HEK293 (cell line): ENCODE measurements at regions not wholly inside any gene's neighbourhood (a gene's known extent, or its start where the extent isn't known, plus 50 kb on each side); places are given as distances from the start of the nearest gene placed in this dataset.

Experiments used
- CTCF ChIA-PET: fragments of 350-600 bp; formaldehyde crosslinking; extraction: SDS; loops from one replicate; lab custom pipeline; 2021; ENCODE audit warnings: antibody characterized with exemption; lab: Yijun Ruan, JAX
- POLR2A ChIA-PET: fragments of 300-600 bp; formaldehyde crosslinking; extraction: SDS; loops from one replicate; lab custom pipeline; 2020; ENCODE audit warnings: antibody characterized with exemption, inconsistent platforms; lab: Yijun Ruan, JAX
- H3K27ac ChIP-seq: fragments of 200-500 bp; sonication (Bioruptor generic); 2 replicates; pipeline ENCODE4 v1.5.1; 2014; ENCODE audit warnings: low read depth, low read length, control low read depth, inconsistent platforms; ENCODE audit errors: extremely low read depth
- H3K36me3 ChIP-seq, 2 experiments: fragments of 200-500 bp in 1 of 2; sonication (Bioruptor generic) in 1 of 2; 1 replicate in 1 of 2; 2 replicates in 1 of 2; pipeline ENCODE4 v1.5.1; 2014 to 2017; ENCODE audit warnings: inconsistent platforms in 2 of 2, low read length in 2 of 2; ENCODE audit not compliant: control insufficient read depth in 2 of 2, insufficient read depth in 1 of 2
- H3K4me1 ChIP-seq: fragments of 200-500 bp; sonication (Bioruptor generic); 2 replicates; pipeline ENCODE4 v1.5.1; 2014; ENCODE audit warnings: mild to moderate bottlenecking, low read length, inconsistent platforms; ENCODE audit not compliant: control insufficient read depth, insufficient read depth
- H3K4me3 ChIP-seq: 2 replicates; pipeline ENCODE4 v1.5.1; 2011; ENCODE audit warnings: low read depth, mild to moderate bottlenecking, control low read depth, low read length, moderate library complexity
- H3K9me3 ChIP-seq: fragments of 200-500 bp; sonication (Bioruptor generic); 2 replicates; pipeline ENCODE4 v1.5.1; 2014; ENCODE audit warnings: low read depth, low read length, inconsistent platforms; ENCODE audit not compliant: control insufficient read depth, insufficient read depth
- HOXC10 ChIP-seq: sonication (generic); formaldehyde crosslinking; IDR thresholded peaks from 2 replicates; pipeline ENCODE4 v1.8.1; 2023; ENCODE audit warnings: mild to moderate bottlenecking, missing genetic modification reagents
- KLF10 ChIP-seq: fragments of 450-650 bp; IDR thresholded peaks from 2 replicates; pipeline ENCODE4 v1.5.1; 2018; ENCODE audit warnings: missing biosample characterization, mild to moderate bottlenecking, missing genetic modification characterization
- KLF16 ChIP-seq: fragments of 450-650 bp; formaldehyde crosslinking; IDR thresholded peaks from 2 replicates; pipeline ENCODE4 v1.5.1; 2017; ENCODE audit warnings: missing biosample characterization, missing genetic modification characterization
- MEIS1 ChIP-seq: sonication (generic); formaldehyde crosslinking; IDR thresholded peaks from 2 replicates; pipeline ENCODE4 v1.8.1; 2022; ENCODE audit warnings: missing genetic modification reagents, mild to moderate bottlenecking, borderline replicate concordance
- OVOL3 ChIP-seq: fragments of 450-650 bp; formaldehyde crosslinking; IDR thresholded peaks from 2 replicates; pipeline ENCODE4 v1.5.1; 2016; ENCODE audit warnings: missing biosample characterization, missing genetic modification characterization
- TRIM28 ChIP-seq: IDR thresholded peaks from 2 replicates; pipeline ENCODE4 v1.6.1; 2011; ENCODE audit warnings: low read length, control low read depth, borderline replicate concordance
- ZBTB21 ChIP-seq: fragments of 450-650 bp; formaldehyde crosslinking; IDR thresholded peaks from 2 replicates; pipeline ENCODE4 v1.5.1; 2017; ENCODE audit warnings: missing biosample characterization, missing genetic modification characterization
- ZBTB26 ChIP-seq: fragments of 450-650 bp; formaldehyde crosslinking; optimal IDR thresholded peaks from 2 replicates; pipeline ENCODE3; 2016; ENCODE audit warnings: missing biosample characterization, mild to moderate bottlenecking, missing genetic modification characterization
- ZBTB6 ChIP-seq: fragments of 450-650 bp; formaldehyde crosslinking; IDR thresholded peaks from 2 replicates; pipeline ENCODE4 v1.5.1; 2017; ENCODE audit warnings: missing biosample characterization, missing genetic modification characterization
- ZFP37 ChIP-seq: fragments of 450-650 bp; formaldehyde crosslinking; IDR thresholded peaks from 2 replicates; pipeline ENCODE4 v1.5.1; 2016; ENCODE audit warnings: missing biosample characterization, missing genetic modification characterization
- ZFP69B ChIP-seq: fragments of 450-650 bp; formaldehyde crosslinking; IDR thresholded peaks from 2 replicates; pipeline ENCODE4 v1.5.1; 2016; ENCODE audit warnings: missing biosample characterization, missing genetic modification characterization
- ZNF132 ChIP-seq: fragments of 450-650 bp; formaldehyde crosslinking; IDR thresholded peaks from 2 replicates; pipeline ENCODE4 v1.5.1; 2017; ENCODE audit warnings: missing biosample characterization, missing genetic modification characterization, borderline replicate concordance
- ZNF133 ChIP-seq: fragments of 450-650 bp; formaldehyde crosslinking; IDR thresholded peaks from 2 replicates; pipeline ENCODE4 v1.5.1; 2016; ENCODE audit warnings: missing biosample characterization, missing genetic modification characterization
- ZNF23 ChIP-seq: fragments of 450-650 bp; formaldehyde crosslinking; IDR thresholded peaks from 2 replicates; pipeline ENCODE4 v1.5.1; 2016; ENCODE audit warnings: missing biosample characterization, missing genetic modification characterization, borderline replicate concordance
- ZNF398 ChIP-seq: fragments of 450-650 bp; formaldehyde crosslinking; IDR thresholded peaks from 2 replicates; pipeline ENCODE4 v1.5.1; 2017; ENCODE audit warnings: missing biosample characterization, missing genetic modification characterization
- ZNF404 ChIP-seq: fragments of 450-650 bp; formaldehyde crosslinking; IDR thresholded peaks from 2 replicates; pipeline ENCODE4 v1.5.1; 2017; ENCODE audit warnings: missing biosample characterization, missing genetic modification characterization
- ZNF433 ChIP-seq: fragments of 450-650 bp; formaldehyde crosslinking; IDR thresholded peaks from 2 replicates; pipeline ENCODE4 v1.5.1; 2016; ENCODE audit warnings: missing biosample characterization, missing genetic modification characterization, low read depth
- ZNF513 ChIP-seq: fragments of 450-650 bp; IDR thresholded peaks from 2 replicates; pipeline ENCODE4 v1.5.1; 2018; ENCODE audit warnings: missing biosample characterization, missing genetic modification characterization
- ZNF549 ChIP-seq: fragments of 450-650 bp; IDR thresholded peaks from 2 replicates; pipeline ENCODE4 v1.5.1; 2018; ENCODE audit warnings: missing biosample characterization, missing genetic modification characterization, mild to moderate bottlenecking, inconsistent platforms, moderate library complexity
- ZNF558 ChIP-seq: fragments of 450-650 bp; formaldehyde crosslinking; IDR thresholded peaks from 2 replicates; pipeline ENCODE4 v1.5.1; 2016; ENCODE audit warnings: missing biosample characterization, missing genetic modification characterization
- ZNF580 ChIP-seq: fragments of 450-650 bp; formaldehyde crosslinking; IDR thresholded peaks from 2 replicates; pipeline ENCODE4 v1.5.1; 2016; ENCODE audit warnings: missing biosample characterization, missing genetic modification characterization
- ZNF600 ChIP-seq: fragments of 450-650 bp; formaldehyde crosslinking; IDR thresholded peaks from 2 replicates; pipeline ENCODE4 v1.5.1; 2016; ENCODE audit warnings: missing biosample characterization, missing genetic modification characterization
- ZNF692 ChIP-seq: fragments of 450-650 bp; formaldehyde crosslinking; IDR thresholded peaks from 2 replicates; pipeline ENCODE4 v1.5.1; 2016; ENCODE audit warnings: missing biosample characterization, missing genetic modification characterization
- ZNF776 ChIP-seq: fragments of 450-650 bp; formaldehyde crosslinking; IDR thresholded peaks from 2 replicates; pipeline ENCODE4 v1.5.0; 2017; ENCODE audit warnings: missing biosample characterization, missing genetic modification characterization, borderline replicate concordance

- Histone ChIP-seq H3K27ac (no peak overlapping the region), H3K9me3 (no peaks in the 10 kb centered on the region), H3K4me3 (no peak overlapping the region), H3K36me3 (no peaks in the 10 kb centered on the region), H3K4me1 (no peaks in the 10 kb centered on the region)
- ChIA-PET CTCF (interaction anchor here (0.6 kb wide), 1 partner anchor 511 kb away, joined by 3 read pairs; no protein-coding TSS in a partner anchor), POLR2A (no interaction called here)
- TF ChIP-seq ZNF776 (tag by site-specific recombination) (no peak), ZNF433 (tag by site-specific recombination) (no peak), ZNF558 (no peak), KLF16 (tag by site-specific recombination) (no peak), TRIM28 (no peak), ZNF23 (tag by site-specific recombination) (no peak), ZNF398 (tag by site-specific recombination) (no peak), ZBTB21 (tag by site-specific recombination) (no peak), HOXC10 (CRISPR knock-in tag) (no peak)
Measured at GRCh38 chr6:169157197-169158148, 96.2 kb downstream of the THBS2 start.

GRCh38 chr6:169156793-169157147, 96.9 kb downstream of the THBS2 start:
- H3K9me3 ChIP-seq: no peaks in the 10 kb centered on the region
- no peak overlapping the region for H3K27ac ChIP-seq
- ChIA-PET CTCF (no interaction called here), POLR2A (no interaction called here)
- H3K36me3 ChIP-seq: no peaks in the 10 kb centered on the region
- no peaks in the 10 kb centered on the region for H3K4me1 ChIP-seq
- H3K4me3 ChIP-seq: no peak overlapping the region
- TF ChIP-seq ZNF600 (tag by site-specific recombination) (no peak), ZFP37 (tag by site-specific recombination) (no peak), ZNF580 (tag by site-specific recombination) (no peak), KLF10 (tag by site-specific recombination) (no peak), OVOL3 (tag by site-specific recombination) (no peak), ZNF549 (tag by site-specific recombination) (no peak), ZNF132 (tag by site-specific recombination) (no peak), ZNF692 (tag by site-specific recombination) (no peak), ZFP69B (tag by site-specific recombination) (no peak), ZNF513 (no peak), ZBTB6 (tag by site-specific recombination) (no peak), ZNF133 (tag by site-specific recombination) (no peak), ZNF404 (tag by site-specific recombination) (no peak), MEIS1 (CRISPR knock-in tag) (no peak), ZBTB26 (tag by site-specific recombination) (no peak)
